Common myeloid progenitor, CD34-positive (primary cell): ENCODE measurements at regions not wholly inside any gene's neighbourhood (a gene's known extent, or its start where the extent isn't known, plus 50 kb on each side); places are given as distances from the start of the nearest gene placed in this dataset.
A peak's percentile ranks its signal among the peaks of the same experiment; 100 is the strongest.

ENCODE experiments used
- CTCF ChIA-PET: fragments of 350-600 bp; sonication (Branson Sonifier 250); formaldehyde crosslinking; loops from one replicate; lab custom pipeline; 2021; ENCODE audit warnings: antibody characterized with exemption; lab: Charles Lee
- POLR2A ChIA-PET: fragments of 350-600 bp; sonication (Branson Sonifier 250); formaldehyde crosslinking; loops from one replicate; lab custom pipeline; 2021; ENCODE audit warnings: antibody characterized with exemption; lab: Charles Lee
- DNase-seq, 3 donors: peaks; one replicate each; pipeline versions ENCODE4 v3.0.0 to v3.0.0-alpha.2; 2013
- H3K27ac ChIP-seq, 2 experiments: 1 replicate in 1 of 2; 2 replicates in 1 of 2; pipeline ENCODE4 v1.7.0; 2013; ENCODE audit warnings: inconsistent platforms in 2 of 2, low read length in 2 of 2, mild to moderate bottlenecking in 2 of 2, low read depth in 1 of 2, moderate library complexity in 1 of 2; ENCODE audit not compliant: severe bottlenecking in 2 of 2, insufficient read depth in 1 of 2, poor library complexity in 1 of 2
- H3K27me3 ChIP-seq, 5 experiments: replicated peaks in 2 of 5; 1 replicate in 3 of 5; 2 replicates in 2 of 5; pipeline versions ENCODE4 v1.6.1 to v1.7.0; 2013; ENCODE audit warnings: low read length in 4 of 5, mild to moderate bottlenecking in 2 of 5, moderate library complexity in 2 of 5, inconsistent platforms in 1 of 5; ENCODE audit not compliant: insufficient read depth in 5 of 5, control insufficient read depth in 4 of 5
- H3K36me3 ChIP-seq, 4 experiments: 1 replicate in 2 of 4; 2 replicates in 2 of 4; pipeline versions ENCODE4 v1.6.1 to v1.7.0; 2013; ENCODE audit warnings: low read length in 3 of 4, control low read depth in 1 of 4, mild to moderate bottlenecking in 1 of 4; ENCODE audit not compliant: control insufficient read depth in 4 of 4, insufficient read depth in 4 of 4
- H3K4me1 ChIP-seq, 4 experiments: 1 replicate in 3 of 4; 2 replicates in 1 of 4; pipeline versions ENCODE4 v1.6.1 to v1.7.1; 2013; ENCODE audit warnings: low read length in 3 of 4, mild to moderate bottlenecking in 3 of 4, control low read depth in 1 of 4, inconsistent platforms in 1 of 4, moderate library complexity in 1 of 4; ENCODE audit not compliant: control insufficient read depth in 4 of 4, insufficient read depth in 4 of 4; ENCODE audit errors: control extremely low read depth in 1 of 4
- H3K4me3 ChIP-seq, 7 experiments: 1 replicate in 4 of 7; 2 replicates in 3 of 7; pipeline versions ENCODE4 v1.5.1 to v1.7.0; 2013; ENCODE audit warnings: mild to moderate bottlenecking in 7 of 7, low read length in 6 of 7, moderate library complexity in 6 of 7, inconsistent platforms in 2 of 7, low read depth in 2 of 7, control low read depth in 1 of 7; ENCODE audit not compliant: insufficient read depth in 4 of 7, control insufficient read depth in 1 of 7; ENCODE audit errors: extremely low read depth in 1 of 7
- H3K9me3 ChIP-seq, 5 experiments: 1 replicate in 4 of 5; 2 replicates in 1 of 5; pipeline versions ENCODE4 v1.6.1 to v1.7.1; 2013; ENCODE audit warnings: low read length in 4 of 5, mild to moderate bottlenecking in 2 of 5, inconsistent platforms in 1 of 5, low read depth in 1 of 5, moderate library complexity in 1 of 5; ENCODE audit not compliant: control insufficient read depth in 4 of 5, insufficient read depth in 2 of 5; ENCODE audit errors: control extremely low read depth in 1 of 5
- WGBS: methylation state at CpG from one replicate; pipeline ENCODE4 v1.1.5; 2013; ENCODE audit not compliant: insufficient coverage; 5-methylcytosine and 5-hydroxymethylcytosine counted together

DNA sequence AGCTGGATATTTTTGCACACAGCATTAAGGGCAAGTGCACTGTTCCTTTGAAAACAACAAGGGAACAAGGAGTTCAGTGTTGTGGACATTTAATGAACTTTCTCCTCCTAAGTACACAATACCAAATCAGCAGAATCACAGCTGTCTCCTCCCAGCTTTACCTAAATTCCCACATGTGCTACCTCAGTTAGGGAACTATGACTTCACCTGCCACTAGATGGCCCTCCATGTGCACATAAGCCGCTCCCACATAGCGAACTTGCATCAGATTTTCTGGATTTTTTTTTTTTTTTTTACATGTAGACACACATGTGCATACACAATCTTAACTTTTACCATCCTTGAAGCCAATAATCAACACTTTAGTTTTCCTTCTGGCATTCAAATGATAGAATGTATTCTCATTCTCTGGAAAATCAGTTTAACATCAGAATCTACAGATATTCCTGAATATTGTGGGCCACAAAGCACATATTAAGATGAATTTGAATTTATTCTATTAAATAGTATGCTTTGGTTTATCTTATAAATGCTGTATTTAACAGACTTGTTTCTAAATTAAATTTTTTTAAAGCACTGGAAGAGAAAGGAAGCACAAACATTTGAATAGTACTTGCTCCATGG, 123.6 kb downstream of the PALM2AKAP2 start:
- POLR2A ChIA-PET = no interaction called here
- 0% methylated on average over 2 of the region's 2 CpGs for WGBS
- H3K9me3 ChIP-seq = no peaks in the 10 kb centered on the region

GRCh38 chr9:109904666-109905065, 124.7 kb downstream of the PALM2AKAP2 start:
- no peaks in the 10 kb centered on the region for H3K9me3 ChIP-seq
- H3K4me3 ChIP-seq = no peak overlapping the region
- ChIA-PET POLR2A (no interaction called here), CTCF (interaction anchor here (0.6 to 6.8 kb wide), 7 partner anchors 9 to 363 kb away, joined by 3 to 94 read pairs (median 5); no protein-coding TSS in a partner anchor)
- H3K36me3 ChIP-seq = no peaks in the 10 kb centered on the region
- no peak for DNase-seq
- H3K4me1 ChIP-seq = no peaks in the 10 kb centered on the region
- no peak overlapping the region for H3K27ac ChIP-seq
- peaks cover 0 to 2% (median 0%) of the 10 kb centered on the region in 5 experiments for H3K27me3 ChIP-seq
- WGBS = 96% methylated on average over 4 of the region's 5 CpGs

More for the DNA sequence above, 123.6 kb downstream of the PALM2AKAP2 start:
- H3K27me3 ChIP-seq = peaks cover 0 to under 1% (median 0%) of the 10 kb centered on the region in 5 experiments
- H3K4me3 ChIP-seq = no peak overlapping the region
- no peaks in the 10 kb centered on the region for H3K36me3 ChIP-seq
- DNase-seq = peak; percentile 69 to 78 (median 76)
- H3K4me1 ChIP-seq = no peaks in the 10 kb centered on the region
- CTCF ChIA-PET = interaction anchor here (0.6 to 6.8 kb wide), 19 partner anchors 10 to 1286 kb away, joined by 3 to 94 read pairs (median 4); no protein-coding TSS in a partner anchor
- H3K27ac ChIP-seq = no peak overlapping the region

DNA sequence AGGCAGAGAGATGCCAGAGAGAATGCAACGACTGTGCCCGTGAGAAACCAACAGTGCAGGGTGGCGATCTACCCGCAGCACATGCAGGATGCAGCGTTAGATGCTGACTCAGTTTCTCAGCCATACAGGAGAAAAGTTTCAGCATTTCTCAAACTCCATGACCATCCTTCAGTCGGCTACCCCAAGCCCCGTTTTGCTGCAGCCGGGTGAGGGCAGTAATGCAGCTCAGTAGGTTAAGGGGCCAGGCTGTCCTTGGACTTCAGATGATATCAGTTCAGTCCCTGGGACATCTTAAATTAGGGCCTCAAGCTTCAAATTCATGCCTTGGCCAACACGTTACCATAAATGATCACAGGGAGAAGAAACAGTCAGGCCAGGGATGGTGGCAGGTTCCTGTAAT, 125.5 kb downstream of the PALM2AKAP2 start:
- Histone ChIP-seq H3K27ac (no peak overlapping the region), H3K36me3 (no peaks in the 10 kb centered on the region), H3K27me3 (peaks cover 0 to 6% (median 0%) of the 10 kb centered on the region in 5 experiments), H3K4me3 (no peak overlapping the region), H3K9me3 (no peaks in the 10 kb centered on the region), H3K4me1 (no peaks in the 10 kb centered on the region)
- no peak for DNase-seq
- POLR2A ChIA-PET = no interaction called here
- 98% methylated on average over 9 of the region's 9 CpGs for WGBS
- CTCF ChIA-PET = interaction anchor here (6.8 kb wide), 1 partner anchor 245 kb away, joined by 94 read pairs; no protein-coding TSS in a partner anchor

GRCh38 chr9:109906766-109907382, 126.9 kb downstream of the PALM2AKAP2 start:
- no peak overlapping the region for H3K27ac ChIP-seq
- no peaks in the 10 kb centered on the region for H3K9me3 ChIP-seq
- H3K36me3 ChIP-seq = no peaks in the 10 kb centered on the region
- POLR2A ChIA-PET = no interaction called here
- WGBS = 100% methylated on average over 2 of the region's 2 CpGs
- H3K4me3 ChIP-seq = no peak overlapping the region
- CTCF ChIA-PET = interaction anchor here (1.4 to 1.8 kb wide), 2 partner anchors 19 to 47 kb away, joined by 3 read pairs; no protein-coding TSS in a partner anchor
- H3K27me3 ChIP-seq = peaks cover 0 to 9% (median 1%) of the 10 kb centered on the region in 5 experiments
- no peaks in the 10 kb centered on the region for H3K4me1 ChIP-seq
- no peak for DNase-seq

GRCh38 chr9:109907400-109907799, 127.4 kb downstream of the PALM2AKAP2 start:
- CTCF ChIA-PET = interaction anchor here (1.2 to 1.8 kb wide), 4 partner anchors 20 to 240 kb away, joined by 3 to 4 read pairs (median 3); no protein-coding TSS in a partner anchor
- H3K36me3 ChIP-seq = no peaks in the 10 kb centered on the region
- H3K4me3 ChIP-seq = no peak overlapping the region
- 41% methylated on average over 3 of the region's 5 CpGs for WGBS
- H3K9me3 ChIP-seq = no peaks in the 10 kb centered on the region
- H3K27me3 ChIP-seq = peaks cover 0 to 9% (median 1%) of the 10 kb centered on the region in 5 experiments
- H3K27ac ChIP-seq = no peak overlapping the region
- H3K4me1 ChIP-seq = no peaks in the 10 kb centered on the region
- POLR2A ChIA-PET = no interaction called here
- no peak for DNase-seq

DNA sequence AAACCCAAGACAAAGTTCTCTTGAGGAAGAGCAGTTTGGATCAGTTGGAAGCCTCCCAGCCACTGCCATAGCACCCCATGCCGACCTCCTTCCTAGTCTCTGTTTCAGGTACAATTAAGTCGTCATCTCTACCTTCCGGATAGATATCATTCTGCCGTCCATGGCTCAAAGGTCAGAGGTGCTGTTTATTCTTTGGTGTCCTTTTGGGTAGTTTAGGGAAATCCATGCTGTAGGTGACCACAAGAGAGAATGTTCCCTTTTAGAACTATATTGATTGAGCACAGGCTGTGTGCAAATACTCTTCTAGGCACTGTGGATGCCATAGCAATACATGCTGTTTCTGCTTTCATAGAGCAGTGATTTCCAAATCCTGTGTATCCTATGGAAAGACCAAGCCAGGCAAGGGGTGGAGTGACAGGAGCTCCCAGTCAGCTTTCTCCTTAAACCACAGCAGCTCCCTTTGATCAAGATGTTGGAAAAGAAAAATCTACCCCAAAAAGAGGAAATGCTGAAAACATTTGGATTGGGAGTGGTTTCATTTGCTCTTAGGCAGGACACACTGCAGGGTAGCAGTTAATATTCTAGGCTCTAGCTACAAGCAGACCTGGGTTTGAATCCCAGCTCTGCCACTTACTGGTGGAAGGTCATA, 127.9 kb downstream of the PALM2AKAP2 start:
- DNase-seq = no peak
- no peaks in the 10 kb centered on the region for H3K9me3 ChIP-seq
- no peak overlapping the region for H3K27ac ChIP-seq
- ChIA-PET CTCF (interaction anchor here (1.2 to 1.8 kb wide), 4 partner anchors 20 to 239 kb away, joined by 3 to 4 read pairs (median 3); no protein-coding TSS in a partner anchor), POLR2A (no interaction called here)
- peaks cover 0 to 9% (median 1%) of the 10 kb centered on the region in 5 experiments for H3K27me3 ChIP-seq
- H3K4me3 ChIP-seq = no peak overlapping the region
- H3K4me1 ChIP-seq = no peaks in the 10 kb centered on the region
- whole genome bisulfite sequencing = 25% methylated on average over 1 of the region's 4 CpGs
- H3K36me3 ChIP-seq = no peaks in the 10 kb centered on the region
